ENCODE measurements at regions not wholly inside any gene's neighbourhood (a gene's known extent, or its start where the extent isn't known, plus 50 kb on each side); places are given as distances from the start of the nearest gene placed in this dataset.

DNA sequence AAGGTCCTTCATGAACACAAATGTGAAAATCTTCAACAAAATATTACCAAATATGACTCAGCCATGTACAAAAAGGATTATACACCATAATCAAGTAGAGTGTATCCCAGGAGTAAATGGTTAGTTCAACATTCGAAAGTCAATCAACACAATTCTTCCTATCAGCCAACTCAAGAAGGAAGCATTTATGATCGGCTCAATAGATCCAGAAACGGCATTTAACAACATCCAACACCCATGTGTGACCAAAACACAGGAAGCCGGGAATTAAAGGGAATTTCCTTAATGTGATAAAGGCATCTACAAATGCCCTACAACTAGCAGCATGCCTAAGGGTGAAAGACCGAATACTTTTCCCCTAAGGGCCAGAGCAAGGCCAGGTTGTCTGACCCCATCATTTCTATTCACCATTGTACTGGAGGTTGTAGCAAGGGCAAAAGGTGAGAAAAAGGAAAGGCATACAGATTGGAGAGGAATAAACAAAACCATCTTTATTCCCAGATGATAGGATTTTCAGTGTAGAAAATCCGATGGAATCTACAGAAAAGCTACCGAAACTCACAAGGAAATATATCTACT lies 69.9 kb upstream of the CLDN5 start:
- no peak overlapping the region for H3K4me3 ChIP-seq (ENCODE audit: low read depth, low read length)
- TF ChIP-seq CTCF (IDR thresholded peaks at IDR 0.05; ENCODE audit: low read depth, low read length): no peak

GRCh38 chr22:19595532-19595931 lies 71.3 kb upstream of the CLDN5 start:
- no peak overlapping the region for H3K4me3 ChIP-seq (ENCODE audit: low read depth, low read length)

GRCh38 chr22:19596680-19597398 lies 72.6 kb upstream of the CLDN5 start:
- TF ChIP-seq CTCF (IDR thresholded peaks at IDR 0.05; ENCODE audit: low read depth, low read length): no peak
- H3K4me3 ChIP-seq (ENCODE audit: low read depth, low read length): no peak overlapping the region

More at GRCh38 chr22:19595532-19595931, 71.3 kb upstream of the CLDN5 start:
- no peak for TF ChIP-seq CTCF (IDR thresholded peaks at IDR 0.05; ENCODE audit: low read depth, low read length)

- no peak for TF ChIP-seq CTCF (IDR thresholded peaks at IDR 0.05; ENCODE audit: low read depth, low read length)
These were observed 73.2 kb upstream of the CLDN5 start for GRCh38 chr22:19597399-19597735.

DNA sequence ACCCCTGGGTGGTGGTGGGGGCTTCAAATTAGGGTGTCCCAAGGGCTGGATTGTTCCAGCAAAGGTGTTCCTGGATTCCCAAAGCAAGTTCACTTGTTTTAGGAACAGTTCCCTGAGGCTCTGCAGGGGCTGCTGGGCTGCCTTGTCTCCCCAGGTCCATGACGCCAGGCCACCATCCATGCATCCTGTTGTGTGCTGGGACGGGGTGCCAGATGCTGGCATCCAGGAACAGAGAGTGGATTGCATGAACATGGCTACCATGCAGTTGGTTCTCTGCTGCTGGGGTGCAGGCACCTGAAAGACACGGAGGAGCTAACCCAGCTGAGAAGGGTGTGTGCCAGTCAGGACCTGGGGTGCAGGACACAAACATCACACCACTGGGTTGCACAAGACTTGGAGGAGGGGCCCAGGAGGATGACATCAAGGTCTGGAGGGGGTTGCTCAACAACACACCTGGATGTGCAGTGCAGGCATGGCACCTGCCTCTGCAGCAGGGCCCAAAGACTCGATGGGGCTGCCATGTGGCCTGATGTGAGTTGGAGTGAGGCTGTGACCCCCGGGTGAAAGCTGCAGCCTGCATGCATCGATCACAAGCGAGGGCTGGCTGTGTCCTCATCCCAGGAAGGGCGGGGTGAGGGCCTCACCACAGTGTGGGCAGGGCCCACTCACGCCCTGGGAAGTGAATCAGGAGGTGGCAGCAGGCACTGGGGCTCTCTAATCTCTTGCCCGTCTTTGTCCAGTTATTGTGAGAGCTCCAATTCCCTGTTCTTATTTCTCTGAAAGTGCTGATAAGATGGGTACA lies 74.0 kb upstream of the CLDN5 start:
- TF ChIP-seq CTCF (IDR thresholded peaks at IDR 0.05; ENCODE audit: low read depth, low read length): no peak

More at GRCh38 chr22:19597399-19597735, 73.2 kb upstream of the CLDN5 start:
- no peak overlapping the region for H3K4me3 ChIP-seq (ENCODE audit: low read depth, low read length)

GRCh38 chr22:19599004-19599403 lies 74.8 kb upstream of the CLDN5 start:
- TF ChIP-seq CTCF (IDR thresholded peaks at IDR 0.05; ENCODE audit: low read depth, low read length): no peak
- no peak overlapping the region for H3K4me3 ChIP-seq (ENCODE audit: low read depth, low read length)

More for the DNA sequence above, 74.0 kb upstream of the CLDN5 start:
- no peak overlapping the region for H3K4me3 ChIP-seq (ENCODE audit: low read depth, low read length)

All from WI38 (cell line).